Progenitor cell of endocrine pancreas (in vitro differentiated cells): ENCODE measurements at regions not wholly inside any gene's neighbourhood (a gene's known extent, or its start where the extent isn't known, plus 50 kb on each side); places are given as distances from the start of the nearest gene placed in this dataset.

Source experiments
- DNase-seq: peaks from one replicate; pipeline ENCODE4 v3.0.0; 2021; ENCODE audit warnings: low spot score; ENCODE audit not compliant: unreplicated experiment
- H3K27ac Mint-ChIP-seq: 2 replicates; pipeline ENCODE4 v1.8.0; 2021; ENCODE audit warnings: mild to moderate bottlenecking, moderate library complexity, mixed read lengths
- H3K27me3 Mint-ChIP-seq: 2 replicates; pipeline ENCODE4 v1.8.0; 2021; ENCODE audit warnings: mixed read lengths
- H3K36me3 Mint-ChIP-seq: 2 replicates; pipeline ENCODE4 v1.8.0; 2022; ENCODE audit warnings: mixed read lengths; ENCODE audit not compliant: insufficient read depth
- H3K4me1 Mint-ChIP-seq: 2 replicates; pipeline ENCODE4 v1.8.0; 2021; ENCODE audit warnings: low read depth, mixed read lengths
- H3K4me3 Mint-ChIP-seq: 2 replicates; pipeline ENCODE4 v1.8.0; 2021; ENCODE audit warnings: low read depth, mild to moderate bottlenecking, moderate library complexity, mixed read lengths
- H3K9me3 Mint-ChIP-seq: 2 replicates; pipeline ENCODE4 v1.8.0; 2021; ENCODE audit warnings: low read depth, mixed read lengths
- CTCF ChIP-seq: fragments of 200-600 bp; sonication (generic); IDR thresholded peaks from one replicate; pipeline ENCODE4 v1.5.0; 2021; ENCODE audit warnings: antibody characterized with exemption, mild to moderate bottlenecking; ENCODE audit not compliant: unreplicated experiment

GRCh38 chr15:58312031-58312430, 119.8 kb upstream of the LIPC start:
- Mint-ChIP-seq H3K27me3 (no peaks in the 10 kb centered on the region), H3K9me3 (peaks cover 3% of the 10 kb centered on the region), H3K27ac (no peak overlapping the region), H3K4me1 (peaks cover 16% of the 10 kb centered on the region), H3K4me3 (no peak overlapping the region), H3K36me3 (no peaks in the 10 kb centered on the region)
- no peak for DNase-seq
- no peak for TF ChIP-seq CTCF

- no peaks in the 10 kb centered on the region for H3K27me3 Mint-ChIP-seq
- no peak for TF ChIP-seq CTCF
- H3K27ac Mint-ChIP-seq, result no peak overlapping the region
- no peaks in the 10 kb centered on the region for H3K36me3 Mint-ChIP-seq
- H3K4me3 Mint-ChIP-seq, result no peak overlapping the region
- DNase-seq, result no peak
- peaks cover 4% of the 10 kb centered on the region for H3K9me3 Mint-ChIP-seq
- peaks cover 11% of the 10 kb centered on the region for H3K4me1 Mint-ChIP-seq
These were observed 118.5 kb upstream of the LIPC start for GRCh38 chr15:58313304-58313703.

- H3K4me1 Mint-ChIP-seq, result peaks cover 11% of the 10 kb centered on the region
- H3K27me3 Mint-ChIP-seq, result no peaks in the 10 kb centered on the region
- no peak for TF ChIP-seq CTCF
- H3K27ac Mint-ChIP-seq, result no peak overlapping the region
- no peak for DNase-seq
- peaks cover 4% of the 10 kb centered on the region for H3K9me3 Mint-ChIP-seq
- no peaks in the 10 kb centered on the region for H3K36me3 Mint-ChIP-seq
- no peak overlapping the region for H3K4me3 Mint-ChIP-seq
These were observed 117.8 kb upstream of the LIPC start for GRCh38 chr15:58313810-58314592.

GRCh38 chr15:58314593-58315216, 117.1 kb upstream of the LIPC start:
- H3K27ac Mint-ChIP-seq, result no peak overlapping the region
- no peak for DNase-seq
- H3K36me3 Mint-ChIP-seq, result no peaks in the 10 kb centered on the region
- no peaks in the 10 kb centered on the region for H3K27me3 Mint-ChIP-seq
- H3K4me3 Mint-ChIP-seq, result no peak overlapping the region
- TF ChIP-seq CTCF, result no peak
- H3K4me1 Mint-ChIP-seq, result peaks cover 11% of the 10 kb centered on the region
- H3K9me3 Mint-ChIP-seq, result peaks cover 4% of the 10 kb centered on the region

- Mint-ChIP-seq H3K9me3 (peaks cover 4% of the 10 kb centered on the region), H3K4me3 (no peak overlapping the region), H3K27me3 (no peaks in the 10 kb centered on the region), H3K4me1 (peaks cover 3% of the 10 kb centered on the region), H3K27ac (no peak overlapping the region), H3K36me3 (no peaks in the 10 kb centered on the region)
- TF ChIP-seq CTCF, result no peak
- DNase-seq, result no peak
These were observed 113.3 kb upstream of the LIPC start for GRCh38 chr15:58318517-58318916.
